Astrocyte (in vitro differentiated cells and primary cell): ENCODE measurements at regions not wholly inside any gene's neighbourhood (a gene's known extent, or its start where the extent isn't known, plus 50 kb on each side); places are given as distances from the start of the nearest gene placed in this dataset.

Experiments
- CTCF ChIP-seq: IDR thresholded peaks from 2 replicates; pipeline ENCODE4 v1.5.1; 2011; ENCODE audit warnings: low read depth, mild to moderate bottlenecking, inconsistent platforms, low read length, moderate library complexity; ENCODE audit not compliant: insufficient read depth
- EZH2 ChIP-seq: IDR thresholded peaks from 2 replicates; pipeline ENCODE4 v1.6.1; 2012; ENCODE audit warnings: mild to moderate bottlenecking, low read length, inconsistent platforms; ENCODE audit not compliant: insufficient read depth

GRCh38 chr9:105065098-105066088 is 137.4 kb upstream of the ABCA1 start:
- TF ChIP-seq CTCF = no peak
- TF ChIP-seq EZH2 = no peak
